ENCODE measurements at regions not wholly inside any gene's neighbourhood (a gene's known extent, or its start where the extent isn't known, plus 50 kb on each side); places are given as distances from the start of the nearest gene placed in this dataset.

GRCh38 chr2:19682493-19682892 is 219.3 kb downstream of the TTC32 start:
- DNase-seq (ENCODE audit: low read depth in 2 of 2): no peak

DNA sequence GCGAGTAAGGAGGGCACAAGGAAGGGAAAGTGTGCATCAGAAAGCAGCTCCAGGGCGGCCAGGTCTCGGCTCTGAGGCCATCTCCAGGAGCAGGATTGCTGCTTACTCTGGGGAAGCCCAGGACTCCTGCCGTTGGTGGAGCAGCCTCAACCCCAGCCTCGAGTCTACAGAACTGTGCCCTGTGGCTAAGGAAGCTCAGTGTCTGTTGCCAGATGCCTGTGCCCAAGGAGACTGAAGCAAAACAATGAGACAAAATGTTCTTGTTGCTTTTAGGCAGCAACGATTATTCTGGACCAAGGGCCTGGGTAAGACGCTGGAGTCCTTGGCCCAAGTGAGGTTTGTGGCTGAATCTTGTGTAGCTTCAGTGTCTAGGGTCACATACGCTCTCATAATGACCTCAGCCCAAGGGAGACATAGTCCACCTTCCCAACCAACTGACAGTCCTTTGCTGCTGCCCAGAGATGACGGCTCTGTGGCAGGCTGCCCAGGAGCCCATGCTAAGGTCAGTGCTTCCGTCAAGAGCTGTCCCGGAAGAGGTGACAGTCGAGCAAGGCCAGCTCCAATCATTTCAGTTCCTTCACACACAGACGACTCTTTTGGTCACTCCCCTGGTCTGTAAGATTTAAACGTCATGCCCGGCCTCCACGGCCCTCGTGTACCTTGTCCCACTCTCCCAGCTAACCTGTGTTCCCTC is 223.8 kb downstream of the TTC32 start:
- no peak for DNase-seq (ENCODE audit: low read depth in 2 of 2)

DNA sequence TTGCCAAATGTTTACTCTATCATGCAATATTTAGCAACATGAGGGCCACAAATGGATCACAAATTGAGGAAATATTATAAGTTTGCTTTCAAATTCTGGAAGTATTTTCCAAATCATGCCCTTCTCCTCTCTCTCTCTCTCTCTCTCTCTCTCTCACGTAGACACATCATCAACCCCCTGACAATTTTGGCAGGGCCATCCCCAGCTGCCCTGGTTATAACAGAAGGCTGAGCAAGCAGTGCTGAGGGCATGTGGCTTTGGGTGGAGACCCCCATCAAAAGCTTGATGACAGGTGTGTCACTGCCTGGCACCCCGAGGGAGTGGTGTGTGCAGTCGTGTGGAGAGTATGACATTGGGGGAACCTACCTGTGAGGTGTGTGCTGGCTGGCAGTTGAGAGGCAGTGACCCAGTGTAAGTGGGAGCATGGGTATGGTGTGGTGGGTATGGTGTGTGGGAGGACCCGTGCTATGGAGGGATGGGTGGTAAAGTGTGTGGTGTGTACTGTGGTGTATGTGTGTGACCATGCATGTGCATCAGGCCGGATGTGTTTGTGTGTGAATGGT is 224.5 kb downstream of the TTC32 start:
- no peak for DNase-seq (ENCODE audit: low read depth in 2 of 2)

- no peak for DNase-seq (ENCODE audit: low read depth in 2 of 2)
Observed at GRCh38 chr2:19676770-19677169, 225.0 kb downstream of the TTC32 start.

GRCh38 chr2:19675856-19676460 is 225.8 kb downstream of the TTC32 start:
- no peak for DNase-seq (ENCODE audit: low read depth in 2 of 2)

DNA sequence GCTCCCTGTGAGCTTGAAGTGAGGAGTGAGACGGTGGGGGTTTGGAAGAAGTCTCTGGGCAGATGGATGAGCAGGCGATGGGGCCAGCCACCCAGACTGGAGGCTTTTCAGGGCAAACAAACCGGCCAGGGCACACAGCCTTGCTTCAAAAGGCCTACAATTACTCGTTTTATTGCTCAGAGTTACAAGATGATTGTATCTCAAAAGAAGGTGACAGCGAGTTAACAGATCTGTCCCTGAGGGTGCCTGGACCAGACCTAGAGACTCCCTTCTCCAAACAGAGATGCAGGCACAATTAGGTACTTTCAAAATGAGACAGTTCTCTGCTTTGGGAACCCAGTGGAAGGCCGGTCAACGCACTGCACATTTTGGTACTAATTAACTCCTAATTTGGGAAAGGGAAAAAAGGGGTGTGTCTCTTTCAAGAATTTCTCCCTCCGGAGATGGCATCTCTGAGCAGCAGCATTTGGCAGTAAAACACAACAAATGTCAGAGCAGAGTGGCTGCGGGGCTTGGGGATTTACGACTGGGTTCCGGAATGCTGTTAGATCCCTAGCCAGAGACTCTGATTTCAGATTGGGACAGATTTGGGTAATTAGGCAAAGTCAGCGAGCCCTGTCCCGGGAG is 226.7 kb downstream of the TTC32 start:
- no peak for DNase-seq (ENCODE audit: low read depth in 2 of 2)

- DNase-seq (ENCODE audit: low read depth in 2 of 2): no peak
Observed at GRCh38 chr2:19674051-19675002, 227.5 kb downstream of the TTC32 start.

DNA sequence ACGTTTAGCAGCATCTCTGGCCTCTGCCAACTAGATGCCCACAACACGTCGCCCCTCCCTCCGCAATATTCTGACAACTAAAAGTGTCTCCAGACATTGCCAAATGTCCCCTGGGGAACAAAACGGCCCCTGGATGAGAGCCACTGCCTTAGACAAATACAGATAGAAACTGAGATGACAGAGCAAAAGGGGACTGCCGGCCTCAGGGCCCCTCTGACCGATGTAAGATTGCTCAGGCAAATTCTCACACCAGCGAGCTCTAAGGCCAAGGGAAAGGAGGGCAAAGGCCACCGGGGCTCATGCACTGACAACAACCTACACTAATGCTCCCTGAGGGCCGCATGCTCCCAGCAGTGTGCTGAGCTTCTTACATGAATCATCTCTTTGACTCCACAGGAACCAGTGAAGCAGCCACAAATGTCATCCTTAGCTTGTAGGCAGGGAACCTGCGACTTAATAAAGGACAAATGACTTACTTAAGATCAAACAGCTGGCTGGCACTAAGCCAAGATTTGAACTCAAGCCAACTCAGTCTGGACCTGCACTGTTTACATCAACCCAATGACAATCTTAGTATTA is 228.5 kb downstream of the TTC32 start:
- no peak for DNase-seq (ENCODE audit: low read depth in 2 of 2)

DNA sequence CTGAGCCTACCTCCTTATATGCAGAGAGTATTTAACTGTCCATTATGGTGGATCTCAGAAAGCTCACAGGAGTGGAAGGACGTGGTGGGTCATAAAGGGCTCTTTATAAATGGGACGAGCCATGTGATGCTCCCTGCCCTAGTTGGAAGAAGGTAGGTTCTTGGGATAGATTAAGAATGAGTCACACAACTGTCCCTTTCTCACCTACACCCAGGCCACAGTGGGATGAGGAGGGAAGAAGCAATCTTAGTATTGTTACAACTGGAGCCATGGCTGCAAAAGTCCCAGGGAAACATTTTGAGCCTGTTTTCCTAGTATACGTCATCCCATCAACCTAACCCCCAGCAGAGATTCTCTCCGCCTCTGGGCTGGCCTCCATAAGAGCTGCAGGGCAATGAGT is 229.9 kb downstream of the TTC32 start:
- no peak for DNase-seq (ENCODE audit: low read depth in 2 of 2)

DNA sequence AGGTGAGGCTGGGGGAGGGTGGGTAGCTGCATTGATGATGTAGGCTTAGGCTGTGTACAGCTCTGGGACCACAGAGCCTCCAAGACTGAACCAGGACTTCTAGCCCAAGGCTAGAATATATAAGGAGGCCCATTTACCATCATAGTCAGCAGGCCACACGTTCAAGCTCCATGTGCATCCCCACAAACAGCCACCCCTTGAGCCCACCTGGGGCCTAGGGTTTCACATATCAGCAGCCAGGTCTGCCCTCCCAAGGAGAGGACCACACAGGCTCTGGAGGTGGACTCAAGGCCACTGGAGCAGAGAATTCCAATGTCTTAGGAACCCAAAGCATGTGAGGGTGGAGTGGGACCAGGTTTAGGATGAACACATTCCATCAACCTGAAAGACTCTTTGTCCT is 230.5 kb downstream of the TTC32 start:
- no peak for DNase-seq (ENCODE audit: low read depth in 2 of 2)

DNA sequence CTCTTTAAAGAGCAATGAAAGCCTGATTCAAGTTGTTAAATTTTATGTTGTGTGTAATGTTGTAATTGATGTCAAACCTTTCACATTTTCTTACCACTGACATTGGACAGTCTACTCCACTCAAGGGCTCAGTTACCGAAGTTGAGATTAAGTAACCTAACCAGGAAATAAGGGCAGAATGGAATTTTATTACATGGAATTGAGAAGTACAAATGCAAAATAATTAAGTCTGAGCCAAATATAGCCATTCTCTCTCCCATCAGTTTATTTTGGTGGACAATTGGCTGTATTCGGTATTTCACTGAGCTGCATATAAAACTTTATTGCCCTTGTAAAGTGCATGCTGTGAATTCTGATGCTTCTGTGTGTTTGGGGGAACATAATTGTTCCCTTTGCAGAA is 231.5 kb downstream of the TTC32 start:
- DNase-seq (ENCODE audit: low read depth in 2 of 2): no peak

DNA sequence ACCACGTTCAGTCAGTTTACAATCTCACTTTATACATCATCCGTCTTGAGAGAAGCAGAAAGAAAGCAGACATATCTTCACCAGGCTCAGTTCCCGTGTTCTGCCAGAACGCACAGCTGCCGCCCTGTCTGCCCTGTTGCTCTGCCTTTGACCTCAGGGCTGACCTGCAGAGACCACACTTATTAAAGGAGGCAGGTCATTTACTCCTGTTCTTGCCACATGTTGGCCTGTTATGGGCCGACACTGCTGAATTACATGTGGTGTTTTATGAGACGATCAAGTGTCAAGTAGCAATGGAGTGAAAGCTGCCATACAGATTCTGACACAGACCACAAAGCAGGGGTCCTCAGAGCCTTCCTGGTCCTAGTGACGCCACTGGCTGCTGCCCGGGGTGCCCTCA is 232.2 kb downstream of the TTC32 start:
- no peak for DNase-seq (ENCODE audit: low read depth in 2 of 2)

DNA sequence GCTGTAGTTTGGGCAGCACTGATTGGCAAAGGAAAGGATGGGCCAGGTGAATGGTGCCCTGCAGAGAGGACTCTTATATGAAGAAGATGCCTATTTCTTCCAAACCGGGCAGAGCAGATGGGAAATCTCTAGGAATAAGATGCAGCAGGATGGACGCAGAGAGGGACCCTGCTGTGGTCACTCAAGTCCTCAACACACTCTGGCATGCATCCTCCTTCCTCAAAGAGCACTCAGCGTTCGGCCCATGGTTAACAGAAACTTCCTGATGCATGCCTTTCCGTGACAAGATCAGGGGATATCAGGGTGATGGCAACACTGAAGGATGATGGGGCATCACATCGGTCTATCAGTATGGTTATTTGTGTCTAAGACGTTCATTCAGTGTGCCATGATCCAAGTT is 232.7 kb downstream of the TTC32 start:
- no peak for DNase-seq (ENCODE audit: low read depth in 2 of 2)

- DNase-seq (ENCODE audit: low read depth in 2 of 2): no peak
Observed at GRCh38 chr2:19667536-19667949, 234.2 kb downstream of the TTC32 start.

GRCh38 chr2:19667085-19667484 is 234.7 kb downstream of the TTC32 start:
- DNase-seq (ENCODE audit: low read depth in 2 of 2): no peak

DNA sequence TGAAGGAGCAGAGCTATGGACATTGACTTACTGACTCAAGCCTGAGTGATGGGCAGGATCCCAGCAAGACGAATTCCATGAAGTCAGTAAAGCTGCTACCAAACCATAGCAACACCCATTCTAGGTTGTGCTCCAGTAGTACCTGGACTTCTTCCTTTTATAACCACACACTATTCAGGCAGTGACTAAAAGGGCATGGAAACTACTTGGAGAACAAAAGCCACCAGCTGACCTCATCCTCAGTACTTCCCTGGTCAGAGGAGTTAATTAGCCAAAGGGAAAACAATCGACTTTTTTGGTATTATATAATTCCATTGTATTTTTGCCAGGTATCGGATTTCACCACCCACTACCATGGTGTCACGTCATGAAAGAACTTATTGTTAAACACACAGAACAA is 237.1 kb downstream of the TTC32 start:
- no peak for DNase-seq (ENCODE audit: low read depth in 2 of 2)

DNA sequence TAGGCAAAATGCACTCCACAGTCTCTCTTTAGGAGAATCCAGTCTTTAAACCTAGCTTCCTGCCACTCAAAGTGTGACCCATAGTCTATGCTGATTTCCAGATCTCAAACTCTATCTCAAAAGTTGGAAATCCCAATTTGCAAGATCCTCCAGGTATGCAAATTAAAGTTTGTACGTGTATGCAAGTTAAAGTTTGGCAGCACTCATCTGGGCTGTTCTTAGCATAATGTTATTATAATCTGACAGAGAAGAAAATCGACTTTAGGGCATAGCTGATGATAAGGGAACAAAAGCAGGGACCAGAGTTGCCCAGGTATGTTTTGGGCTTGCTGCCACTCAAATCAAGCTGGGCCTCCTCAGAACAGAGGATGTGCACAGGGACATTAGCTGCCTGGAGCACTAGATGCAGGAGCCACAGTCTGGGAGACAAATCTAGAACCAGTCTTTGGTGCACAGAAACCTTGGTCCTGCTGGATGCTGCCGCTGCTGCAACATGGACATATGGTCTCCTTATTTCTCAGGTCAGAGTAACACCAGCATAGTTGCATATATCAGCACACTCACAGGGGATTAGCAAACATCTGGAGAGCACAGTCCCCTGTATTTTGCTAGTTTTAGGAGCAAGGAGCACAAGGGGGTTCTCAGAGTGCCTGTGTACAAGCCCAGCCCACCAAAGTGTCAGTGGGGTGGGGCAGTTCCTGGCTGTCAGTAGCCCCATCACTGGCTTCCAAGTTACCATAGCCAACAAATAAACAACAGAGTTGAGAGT is 242.6 kb downstream of the TTC32 start:
- no peak for DNase-seq (ENCODE audit: low read depth in 2 of 2)

DNA sequence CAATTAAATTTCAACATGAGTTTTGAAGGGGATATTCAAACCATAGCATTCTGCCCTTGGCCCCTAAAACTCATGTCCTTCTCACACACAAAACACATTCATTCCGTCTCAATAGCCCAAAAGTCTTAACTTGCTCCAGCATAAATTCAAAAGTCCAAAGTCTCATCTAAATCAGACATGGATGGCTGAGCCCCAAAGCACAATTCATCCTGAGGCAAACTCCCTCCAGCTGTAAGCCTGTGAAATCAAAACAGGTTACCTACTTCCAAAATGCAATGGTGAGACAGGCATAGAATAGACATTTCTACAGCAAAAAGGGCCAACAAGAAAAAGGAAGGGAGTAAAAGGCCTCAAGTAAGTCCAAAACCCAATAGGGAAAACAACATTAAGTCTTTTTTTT is 245.8 kb downstream of the TTC32 start:
- no peak for DNase-seq (ENCODE audit: low read depth in 2 of 2)

- no peak for DNase-seq (ENCODE audit: low read depth in 2 of 2)
Observed at GRCh38 chr2:19654310-19655090, 247.3 kb downstream of the TTC32 start.

DNA sequence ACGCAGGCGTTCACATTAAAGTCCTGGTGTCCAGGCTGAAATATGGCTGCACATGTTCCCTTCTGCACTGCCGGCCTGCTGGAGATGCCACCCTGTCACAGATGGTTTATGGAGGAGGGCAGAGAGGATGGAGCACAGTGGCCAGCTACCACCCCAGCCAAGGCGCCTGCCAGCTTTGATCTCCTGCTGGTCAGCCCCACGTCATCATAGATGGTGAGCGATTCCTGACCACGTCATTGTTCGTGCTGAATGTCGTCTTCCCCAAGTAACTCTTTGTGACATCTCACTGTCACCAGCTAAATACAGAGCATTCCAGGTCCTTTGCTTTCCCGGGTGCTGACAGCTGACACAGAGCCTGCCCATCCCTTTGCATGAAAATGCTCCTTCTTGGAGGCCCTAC is 248.3 kb downstream of the TTC32 start:
- DNase-seq (ENCODE audit: low read depth in 2 of 2): no peak

Measured in activated CD4-positive, alpha-beta T cell treated with anti-CD3 and anti-CD28 coated beads for 24 hours (primary cell).